ENCODE measurements at regions not wholly inside any gene's neighbourhood (a gene's known extent, or its start where the extent isn't known, plus 50 kb on each side); places are given as distances from the start of the nearest gene placed in this dataset.

DNA sequence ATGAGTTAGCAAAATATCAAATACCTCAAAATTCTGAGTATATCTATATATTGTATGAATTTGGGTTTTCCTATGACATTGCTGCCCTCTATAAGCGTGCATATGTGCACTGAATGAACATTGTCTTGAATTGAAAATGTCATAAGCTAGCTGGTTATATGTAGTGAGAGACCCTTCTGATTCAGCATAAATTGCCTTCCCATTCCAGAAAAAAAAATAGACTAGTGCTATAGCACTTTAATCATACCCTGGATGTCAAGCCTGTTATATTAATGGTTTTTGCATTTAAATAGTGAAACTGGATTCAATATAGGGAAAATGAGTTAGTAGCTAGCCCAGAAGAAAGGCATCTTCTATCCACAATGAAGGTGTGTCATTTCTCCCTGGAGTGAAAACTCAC lies 265.1 kb downstream of the TUSC7 start:
- no peak for TF ChIP-seq POLR2A (IDR thresholded peaks at IDR 0.05; ENCODE audit: low read length)
- no peak for TF ChIP-seq GATA1 (IDR thresholded peaks at IDR 0.05; ENCODE audit: low read depth, low read length)
